HUES48 (cell line): ENCODE measurements at regions not wholly inside any gene's neighbourhood (a gene's known extent, or its start where the extent isn't known, plus 50 kb on each side); places are given as distances from the start of the nearest gene placed in this dataset.
A peak's percentile ranks its signal among the peaks of the same experiment; 100 is the strongest.

Experiments
- H3K27ac ChIP-seq: one replicate; pipeline ENCODE4 v1.7.0; 2013; ENCODE audit warnings: low read depth, low read length, inconsistent platforms
- H3K27me3 ChIP-seq: 2 replicates; pipeline ENCODE4 v1.6.1; 2013; ENCODE audit warnings: mild to moderate bottlenecking, low read length; ENCODE audit not compliant: control insufficient read depth, insufficient read depth
- H3K36me3 ChIP-seq: 2 replicates; pipeline ENCODE4 v1.6.1; 2013; ENCODE audit warnings: low read length; ENCODE audit not compliant: control insufficient read depth, insufficient read depth
- H3K4me1 ChIP-seq: 2 replicates; pipeline ENCODE4 v1.6.1; 2013; ENCODE audit warnings: mild to moderate bottlenecking, low read length; ENCODE audit not compliant: control insufficient read depth, insufficient read depth
- H3K4me3 ChIP-seq: 2 replicates; pipeline ENCODE4 v1.5.1; 2013; ENCODE audit warnings: mild to moderate bottlenecking, low read depth, low read length
- H3K9ac ChIP-seq: 2 replicates; pipeline ENCODE4 v1.6.1; 2013; ENCODE audit warnings: mild to moderate bottlenecking, low read depth, low read length, moderate library complexity
- H3K9me3 ChIP-seq: 2 replicates; pipeline ENCODE4 v1.6.1; 2013; ENCODE audit warnings: low read length; ENCODE audit not compliant: control insufficient read depth, insufficient read depth

GRCh38 chr13:100800283-100800875 lies 125.8 kb upstream of the TMTC4 start:
- Histone ChIP-seq H3K4me1 (no peaks in the 10 kb centered on the region), H3K4me3 (no peak overlapping the region), H3K36me3 (no peaks in the 10 kb centered on the region), H3K27me3 (no peaks in the 10 kb centered on the region), H3K9me3 (peaks cover 3% of the 10 kb centered on the region; the same call in 1 of the 2 replicates), H3K27ac (no peak overlapping the region), H3K9ac (no peak overlapping the region)

GRCh38 chr13:100798739-100799361 lies 124.3 kb upstream of the TMTC4 start:
- Histone ChIP-seq H3K4me1 (no peaks in the 10 kb centered on the region), H3K27me3 (no peaks in the 10 kb centered on the region), H3K4me3 (no peak overlapping the region), H3K36me3 (no peaks in the 10 kb centered on the region), H3K9ac (no peak overlapping the region), H3K9me3 (peaks cover 5% of the 10 kb centered on the region; the same call in 1 of the 2 replicates), H3K27ac (no peak overlapping the region)

- H3K4me3 ChIP-seq = no peak overlapping the region
- no peak overlapping the region for H3K27ac ChIP-seq
Observed at GRCh38 chr13:100797921-100798320, 123.3 kb upstream of the TMTC4 start.

DNA sequence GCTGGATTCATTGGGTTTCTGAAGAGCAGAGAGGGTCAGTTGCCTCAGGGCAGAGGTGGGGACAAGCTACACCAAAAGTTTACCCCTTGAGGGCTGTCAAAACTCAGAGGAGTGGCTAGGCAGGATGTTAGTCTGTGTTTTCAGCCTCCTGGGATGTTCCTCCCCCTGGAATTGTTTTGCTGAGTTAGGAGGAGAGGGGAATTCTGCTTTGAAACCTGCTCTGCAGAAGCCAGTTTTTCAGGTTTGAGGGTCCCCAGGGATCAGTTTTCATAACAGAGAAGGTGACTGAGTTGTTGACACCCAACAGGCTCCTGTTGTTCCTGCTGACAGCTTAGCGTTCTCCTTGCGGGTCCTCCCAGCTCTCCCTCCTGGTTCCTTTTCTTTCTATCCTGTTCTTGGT lies 121.9 kb upstream of the TMTC4 start:
- Histone ChIP-seq H3K4me1 (no peaks in the 10 kb centered on the region), H3K36me3 (no peaks in the 10 kb centered on the region), H3K27ac (no peak overlapping the region), H3K9ac (no peak overlapping the region), H3K27me3 (no peaks in the 10 kb centered on the region), H3K9me3 (peaks cover 5% of the 10 kb centered on the region), H3K4me3 (no peak overlapping the region)

More at GRCh38 chr13:100797921-100798320, 123.3 kb upstream of the TMTC4 start:
- H3K27me3 ChIP-seq = no peaks in the 10 kb centered on the region
- no peaks in the 10 kb centered on the region for H3K36me3 ChIP-seq
- no peaks in the 10 kb centered on the region for H3K4me1 ChIP-seq
- H3K9me3 ChIP-seq = peaks cover 5% of the 10 kb centered on the region; the same call in 1 of the 2 replicates
- no peak overlapping the region for H3K9ac ChIP-seq

DNA sequence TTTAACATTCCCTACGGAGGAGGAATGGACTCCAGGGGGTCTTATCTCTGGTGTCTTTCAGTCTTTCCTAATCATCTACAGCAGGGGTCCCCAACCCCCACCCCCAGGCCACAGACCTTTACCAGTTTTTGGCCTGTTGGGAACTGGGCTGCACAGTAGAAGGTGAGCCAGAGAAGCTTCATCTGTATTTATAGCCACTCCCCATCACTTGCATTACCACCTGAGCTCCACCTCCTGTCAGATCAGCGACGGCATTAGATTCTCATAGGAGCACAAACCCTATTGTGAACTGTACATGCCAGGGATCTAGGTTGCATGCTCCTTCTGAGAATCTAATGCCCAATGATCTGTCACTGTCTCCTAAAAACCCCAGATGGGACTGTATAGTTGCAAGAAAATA lies 120.0 kb upstream of the TMTC4 start:
- Histone ChIP-seq H3K9me3 (peaks cover 5% of the 10 kb centered on the region), H3K9ac (no peak overlapping the region), H3K4me1 (no peaks in the 10 kb centered on the region), H3K27me3 (no peaks in the 10 kb centered on the region), H3K36me3 (no peaks in the 10 kb centered on the region), H3K27ac (no peak overlapping the region), H3K4me3 (no peak overlapping the region)

DNA sequence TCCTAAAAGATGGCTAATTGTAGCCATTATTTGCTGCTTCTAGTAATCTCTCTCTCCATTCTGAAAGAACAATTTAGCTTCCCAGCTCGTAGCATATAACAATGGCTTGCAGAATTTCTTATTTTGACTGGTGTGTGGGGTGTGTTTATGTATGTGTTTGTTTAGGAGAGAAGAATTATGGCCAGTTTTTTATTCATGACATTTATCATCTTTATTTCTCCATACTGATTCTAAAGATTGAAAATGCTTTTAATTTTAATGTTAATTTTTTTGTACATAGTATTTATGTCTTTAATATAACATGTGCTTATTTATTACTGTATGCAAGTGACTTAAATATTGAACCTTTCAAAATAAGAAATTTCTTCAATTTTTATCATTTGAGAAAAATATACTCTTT lies 115.8 kb upstream of the TMTC4 start:
- H3K27ac ChIP-seq = no peak overlapping the region
- H3K4me3 ChIP-seq = no peak overlapping the region
- H3K9me3 ChIP-seq = peaks cover 8% of the 10 kb centered on the region

GRCh38 chr13:100789968-100790367 lies 115.4 kb upstream of the TMTC4 start:
- H3K36me3 ChIP-seq = no peaks in the 10 kb centered on the region
- H3K4me3 ChIP-seq = no peak overlapping the region
- H3K27ac ChIP-seq = no peak overlapping the region
- no peaks in the 10 kb centered on the region for H3K27me3 ChIP-seq
- H3K4me1 ChIP-seq = no peaks in the 10 kb centered on the region
- no peak overlapping the region for H3K9ac ChIP-seq
- peaks cover 6% of the 10 kb centered on the region for H3K9me3 ChIP-seq

More for the DNA sequence above, 115.8 kb upstream of the TMTC4 start:
- Histone ChIP-seq H3K36me3 (no peaks in the 10 kb centered on the region), H3K9ac (no peak overlapping the region), H3K27me3 (no peaks in the 10 kb centered on the region), H3K4me1 (no peaks in the 10 kb centered on the region)

DNA sequence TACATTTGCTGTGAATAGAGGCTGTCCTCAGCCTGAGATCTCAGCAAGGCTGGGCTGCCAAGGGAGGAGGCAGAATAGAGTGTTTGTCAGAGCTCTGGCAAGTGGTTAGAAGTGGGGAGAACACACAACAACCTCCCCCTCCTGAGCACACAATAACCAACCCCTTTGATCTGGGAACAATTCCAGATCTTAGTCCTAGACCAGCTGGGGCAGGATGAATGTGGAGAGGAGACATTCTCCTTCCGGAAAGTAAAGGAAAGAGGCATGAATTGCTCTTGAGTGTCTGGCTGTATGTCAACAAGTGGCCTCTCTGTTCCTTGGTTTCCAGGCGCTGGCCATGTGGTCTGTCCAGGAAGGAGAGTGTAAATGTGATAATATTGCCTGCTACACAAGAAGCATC lies 114.9 kb upstream of the TMTC4 start:
- H3K9ac ChIP-seq = no peak overlapping the region
- H3K9me3 ChIP-seq = peaks cover 6% of the 10 kb centered on the region
- no peaks in the 10 kb centered on the region for H3K27me3 ChIP-seq
- H3K4me1 ChIP-seq = no peaks in the 10 kb centered on the region
- no peak overlapping the region for H3K4me3 ChIP-seq
- peak overlapping the region; percentile 70 for H3K27ac ChIP-seq
- H3K36me3 ChIP-seq = no peaks in the 10 kb centered on the region

- no peaks in the 10 kb centered on the region for H3K36me3 ChIP-seq
- peaks cover 6% of the 10 kb centered on the region for H3K9me3 ChIP-seq
- H3K9ac ChIP-seq = no peak overlapping the region
- H3K27me3 ChIP-seq = no peaks in the 10 kb centered on the region
- no peak overlapping the region for H3K4me3 ChIP-seq
- no peaks in the 10 kb centered on the region for H3K4me1 ChIP-seq
- H3K27ac ChIP-seq = peak overlapping the region; percentile 70
Observed at GRCh38 chr13:100789025-100789424, 114.4 kb upstream of the TMTC4 start.

DNA sequence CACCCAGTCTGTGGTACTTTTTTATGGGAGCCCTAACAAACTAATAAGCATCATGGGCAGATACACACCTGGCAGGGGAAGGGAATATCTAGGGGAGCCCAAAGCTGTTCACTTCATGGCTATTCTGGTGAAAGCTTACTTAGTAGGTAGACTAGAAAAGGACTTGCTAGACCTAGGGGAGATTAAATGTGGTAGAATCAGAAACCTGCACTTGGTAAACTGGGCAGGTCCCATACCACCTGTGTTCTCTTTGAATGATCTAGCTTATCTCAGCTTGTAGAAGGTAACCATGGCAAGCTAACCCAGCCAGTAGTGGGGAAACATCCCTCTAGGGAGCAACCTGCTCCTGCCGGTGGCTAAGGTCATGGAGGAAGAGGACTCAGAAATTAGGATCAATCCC lies 113.9 kb upstream of the TMTC4 start:
- Histone ChIP-seq H3K4me1 (no peaks in the 10 kb centered on the region), H3K9ac (no peak overlapping the region), H3K36me3 (no peaks in the 10 kb centered on the region), H3K27me3 (no peaks in the 10 kb centered on the region), H3K9me3 (peaks cover 6% of the 10 kb centered on the region), H3K4me3 (no peak overlapping the region), H3K27ac (no peak overlapping the region)

- Histone ChIP-seq H3K4me3 (no peak overlapping the region), H3K4me1 (no peaks in the 10 kb centered on the region), H3K27ac (no peak overlapping the region), H3K27me3 (no peaks in the 10 kb centered on the region), H3K36me3 (no peaks in the 10 kb centered on the region), H3K9me3 (peaks cover 6% of the 10 kb centered on the region), H3K9ac (no peak overlapping the region)
Observed at GRCh38 chr13:100787899-100788298, 113.3 kb upstream of the TMTC4 start.
